Left ventricle myocardium inferior (tissue), 1 donor: ENCODE measurements at regions not wholly inside any gene's neighbourhood (a gene's known extent, or its start where the extent isn't known, plus 50 kb on each side); places are given as distances from the start of the nearest gene placed in this dataset.

ENCODE experiments used
- DNase-seq: peaks from one replicate; pipeline ENCODE4 v3.0.0-alpha.2; 2020
- H3K27ac ChIP-seq: fragments of 200-600 bp; replicated peaks from 2 replicates; pipeline ENCODE4 v1.8.0; 2021
- H3K27me3 ChIP-seq: fragments of 200-600 bp; 2 replicates; pipeline ENCODE4 v1.8.0; 2021; ENCODE audit warnings: low read depth
- H3K36me3 ChIP-seq: fragments of 200-600 bp; 2 replicates; pipeline ENCODE4 v1.8.0; 2021
- H3K4me1 ChIP-seq: fragments of 200-600 bp; 2 replicates; pipeline ENCODE4 v1.8.0; 2021
- H3K4me3 ChIP-seq: fragments of 200-600 bp; 2 replicates; pipeline ENCODE4 v1.8.0; 2021; ENCODE audit warnings: mild to moderate bottlenecking, moderate library complexity
- H3K9me3 ChIP-seq: fragments of 200-600 bp; replicated peaks from 2 replicates; pipeline ENCODE4 v1.8.0; 2021
- CTCF ChIP-seq: fragments of 200-600 bp; IDR thresholded peaks from 2 replicates; pipeline ENCODE4 v1.8.0; 2021; ENCODE audit warnings: antibody characterized with exemption, mild to moderate bottlenecking, borderline replicate concordance
- intact Hi-C: fragments of 100-400 bp; cut with micrococcal nuclease; formaldehyde crosslinking; loops from one replicate; pipeline ENCODE4 v1.11.0; 2022
- donor health status: DM: no; HTN: yes; CAD: no; lungs with severe emphysema.

GRCh38 chr9:90972057-90972456 lies 170.4 kb downstream of the SYK start:
- no peak overlapping the region for H3K27ac ChIP-seq
- DNase-seq: no peak
- no peak for TF ChIP-seq CTCF
- H3K4me1 ChIP-seq: no peaks in the 10 kb centered on the region
- no peaks in the 10 kb centered on the region for H3K9me3 ChIP-seq
- intact Hi-C loops: no loop called here
- H3K27me3 ChIP-seq: peaks cover 16% of the 10 kb centered on the region
- no peak overlapping the region for H3K4me3 ChIP-seq
- no peaks in the 10 kb centered on the region for H3K36me3 ChIP-seq

GRCh38 chr9:90974016-90974415 lies 172.4 kb downstream of the SYK start:
- no peak for DNase-seq
- Histone ChIP-seq H3K27me3 (peaks cover 13% of the 10 kb centered on the region), H3K36me3 (no peaks in the 10 kb centered on the region), H3K4me1 (no peaks in the 10 kb centered on the region), H3K9me3 (no peaks in the 10 kb centered on the region), H3K27ac (no peak overlapping the region), H3K4me3 (no peak overlapping the region)
- no peak for TF ChIP-seq CTCF
- intact Hi-C loops: no loop called here

- intact Hi-C loops: no loop called here
- DNase-seq: no peak
- Histone ChIP-seq H3K4me1 (no peaks in the 10 kb centered on the region), H3K36me3 (no peaks in the 10 kb centered on the region), H3K9me3 (no peaks in the 10 kb centered on the region), H3K27me3 (peaks cover 13% of the 10 kb centered on the region), H3K4me3 (no peak overlapping the region), H3K27ac (no peak overlapping the region)
- no peak for TF ChIP-seq CTCF
Observed at GRCh38 chr9:90974643-90975245, 173.1 kb downstream of the SYK start.

GRCh38 chr9:90975781-90976538 lies 174.3 kb downstream of the SYK start:
- intact Hi-C loops: no loop called here
- no peak for TF ChIP-seq CTCF

GRCh38 chr9:90979138-90979551 lies 177.5 kb downstream of the SYK start:
- no peaks in the 10 kb centered on the region for H3K4me1 ChIP-seq
- H3K36me3 ChIP-seq: no peaks in the 10 kb centered on the region
- H3K27ac ChIP-seq: no peak overlapping the region
- intact Hi-C loops: no loop called here
- no peaks in the 10 kb centered on the region for H3K9me3 ChIP-seq
- DNase-seq: no peak
- TF ChIP-seq CTCF: no peak
- no peak overlapping the region for H3K4me3 ChIP-seq
- H3K27me3 ChIP-seq: peaks cover 13% of the 10 kb centered on the region

More at GRCh38 chr9:90975781-90976538, 174.3 kb downstream of the SYK start:
- H3K27ac ChIP-seq: no peak overlapping the region
- H3K9me3 ChIP-seq: no peaks in the 10 kb centered on the region
- no peaks in the 10 kb centered on the region for H3K4me1 ChIP-seq
- DNase-seq: no peak
- H3K36me3 ChIP-seq: no peaks in the 10 kb centered on the region
- peaks cover 13% of the 10 kb centered on the region for H3K27me3 ChIP-seq
- no peak overlapping the region for H3K4me3 ChIP-seq
